HL-60 (cell line): ENCODE measurements at regions not wholly inside any gene's neighbourhood (a gene's known extent, or its start where the extent isn't known, plus 50 kb on each side); places are given as distances from the start of the nearest gene placed in this dataset.
"Not testable (repeated sequence)": the region's sequence is repeated elsewhere in the genome, so short reads cannot be mapped to it uniquely, and the experiment has no call there.

Experiments
- CTCF ChIP-seq: IDR thresholded peaks from one replicate; pipeline ENCODE4 v1.5.1; 2011; ENCODE audit warnings: low read length, control low read depth, inconsistent platforms; ENCODE audit not compliant: insufficient read depth
- GABPA ChIP-seq: IDR thresholded peaks from 2 replicates; pipeline ENCODE4 v1.6.1; 2012; ENCODE audit warnings: low read depth
- POLR2AphosphoS5 ChIP-seq: IDR thresholded peaks from 2 replicates; pipeline ENCODE4 v1.6.1; 2012; ENCODE audit warnings: low read depth
- REST ChIP-seq: IDR thresholded peaks from 2 replicates; pipeline ENCODE4 v1.6.1; 2012; ENCODE audit warnings: low read depth; ENCODE audit not compliant: insufficient replicate concordance
- SPI1 ChIP-seq: IDR thresholded peaks from 2 replicates; pipeline ENCODE4 v1.6.1; 2012; ENCODE audit warnings: low read depth, mild to moderate bottlenecking, borderline replicate concordance

GRCh38 chr5:136735611-136736010 is 370.3 kb upstream of the TRPC7 start:
- not testable (repeated sequence) for TF ChIP-seq POLR2AphosphoS5, CTCF, GABPA, REST, SPI1
